SKM-1 (cell line): ENCODE measurements at regions not wholly inside any gene's neighbourhood (a gene's known extent, or its start where the extent isn't known, plus 50 kb on each side); places are given as distances from the start of the nearest gene placed in this dataset.
"Not testable (repeated sequence)": the region's sequence is repeated elsewhere in the genome, so short reads cannot be mapped to it uniquely, and the experiment has no call there.

ENCODE experiments used
- DNase-seq: peaks from one replicate; lab custom pipeline; 2025; ENCODE audit not compliant: unreplicated experiment; lab: John Stamatoyannopoulos, UW

DNA sequence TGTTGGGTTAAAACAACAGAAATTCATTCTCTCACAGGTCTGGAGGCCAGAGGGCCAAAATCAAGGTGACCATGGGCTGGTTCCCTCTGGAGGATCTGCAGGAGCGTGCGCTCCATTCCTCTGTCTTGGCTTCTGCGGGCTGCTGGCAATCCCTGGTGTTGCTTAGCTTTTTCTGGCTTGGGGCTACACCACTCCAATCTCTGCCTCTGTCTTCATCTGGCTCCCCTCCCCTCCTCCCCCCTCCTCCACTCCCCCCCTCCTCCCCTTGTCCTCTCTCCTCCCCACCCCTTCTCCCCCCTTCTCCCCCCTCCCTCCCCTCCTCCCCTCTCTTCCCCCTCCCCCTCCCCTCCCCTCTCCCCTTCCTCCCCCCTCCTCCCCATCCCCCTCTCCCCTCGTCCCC, 321.3 kb upstream of the ARID1B start:
- no peak for DNase-seq

DNA sequence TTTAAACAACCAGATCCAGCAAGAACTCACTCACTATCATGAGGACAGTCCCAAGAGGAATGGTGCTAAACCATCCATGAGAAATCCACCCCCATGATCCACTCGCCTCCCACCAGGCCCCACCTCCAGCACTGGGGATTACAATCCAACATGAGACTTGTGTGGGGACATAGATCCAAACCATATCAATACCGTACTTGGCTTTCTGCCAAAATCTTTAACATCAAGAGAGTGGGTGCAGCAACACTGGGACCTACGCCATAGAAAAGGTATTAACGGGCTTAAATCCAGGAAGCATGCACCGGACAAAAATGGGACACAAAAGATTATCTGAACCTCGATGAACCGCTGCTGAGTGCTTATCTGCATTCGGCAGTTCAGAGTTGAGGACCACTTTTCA, 322.3 kb upstream of the ARID1B start:
- DNase-seq = no peak

DNA sequence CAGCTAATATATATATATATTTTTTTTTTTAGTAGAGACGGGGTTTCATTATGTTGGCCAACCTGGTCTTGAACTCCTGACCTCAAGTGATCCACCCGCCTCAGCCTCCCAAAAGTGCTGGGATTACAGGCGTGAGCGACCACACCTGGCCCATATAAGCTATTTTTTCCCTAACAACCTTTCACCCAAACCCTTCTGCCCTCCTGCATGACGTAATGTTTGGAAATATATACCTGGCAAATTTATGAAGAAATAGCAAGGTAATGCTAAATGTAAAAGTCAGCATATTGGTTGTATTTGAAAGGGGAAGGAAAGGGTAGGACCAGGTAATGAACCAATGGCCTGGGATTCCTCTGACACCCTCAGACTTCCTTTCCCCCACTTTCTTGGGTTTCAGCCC, 325.5 kb upstream of the ARID1B start:
- DNase-seq = no peak

GRCh38 chr6:156451088-156451487, 326.1 kb upstream of the ARID1B start:
- no peak for DNase-seq

DNA sequence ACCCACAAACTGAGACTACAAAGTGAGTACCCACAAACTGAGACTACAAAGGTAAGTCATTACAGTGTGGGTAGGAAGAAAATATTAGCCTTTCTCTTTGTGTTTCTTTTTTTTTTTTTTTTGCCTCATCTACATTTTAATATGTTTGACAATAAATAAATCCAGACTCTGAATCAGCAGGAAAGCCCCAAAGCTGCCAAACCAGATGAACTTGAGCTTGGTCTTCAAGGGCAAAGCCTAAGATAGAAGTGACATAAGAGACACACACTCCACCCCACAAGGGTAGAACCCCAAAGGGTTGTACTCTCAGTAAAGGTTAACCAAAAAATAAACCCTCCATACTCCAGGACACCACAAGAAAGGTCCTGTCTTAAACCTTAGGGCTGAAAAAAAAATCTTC, 326.8 kb upstream of the ARID1B start:
- DNase-seq = no peak

- DNase-seq = no peak
Observed at GRCh38 chr6:156449569-156449968, 327.6 kb upstream of the ARID1B start.

- no peak for DNase-seq
Observed at GRCh38 chr6:156449128-156449527, 328.1 kb upstream of the ARID1B start.

- no peak for DNase-seq
Observed at GRCh38 chr6:156448579-156448978, 328.6 kb upstream of the ARID1B start.

DNA sequence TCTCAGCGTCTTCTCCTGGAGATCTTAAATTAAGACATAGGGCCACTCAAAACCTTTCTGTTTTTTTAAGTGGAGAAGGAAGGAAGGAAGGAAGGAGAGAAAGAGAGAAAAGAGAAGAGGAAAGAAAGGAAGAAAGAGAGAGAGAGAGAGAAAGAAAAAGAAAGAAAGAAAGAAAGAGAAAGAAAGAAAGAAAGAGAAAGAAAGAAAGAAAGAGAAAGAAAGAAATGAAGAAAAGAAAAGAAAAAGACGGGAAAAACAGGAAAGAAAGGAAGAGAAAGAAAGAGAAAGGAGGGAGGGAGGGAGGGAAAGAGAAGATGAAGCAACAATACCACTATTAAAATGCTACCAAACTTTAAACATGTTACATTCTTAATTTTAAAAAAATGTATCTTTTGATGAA, 336.5 kb upstream of the ARID1B start:
- no peak for DNase-seq

DNA sequence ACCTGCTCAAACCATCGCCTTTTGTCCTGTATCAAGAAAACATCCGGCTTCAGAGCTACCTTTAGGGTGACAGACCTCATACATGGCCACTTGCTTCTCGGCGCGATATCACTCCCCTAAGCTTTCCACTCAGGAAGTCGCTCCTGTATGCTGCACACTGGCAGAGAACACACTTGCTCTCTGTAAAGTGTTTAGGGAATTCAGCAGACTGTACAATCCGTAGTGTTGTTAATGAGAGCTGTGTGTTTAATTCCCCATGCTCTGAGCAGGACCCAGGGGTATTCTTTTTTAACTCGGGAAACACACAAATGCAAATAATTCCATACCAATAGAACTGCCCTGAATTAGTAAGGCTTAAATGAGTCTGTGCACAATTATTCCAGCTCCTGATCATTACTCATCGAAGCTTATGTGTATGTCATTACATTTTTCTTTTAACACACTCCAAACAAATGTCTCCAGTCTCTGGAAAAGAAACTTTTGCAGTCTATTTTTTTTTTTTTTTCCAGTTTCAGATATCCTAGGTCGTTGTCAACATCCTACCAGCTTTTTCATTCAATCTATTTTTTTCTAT, 338.7 kb upstream of the ARID1B start:
- no peak for DNase-seq

- DNase-seq = no peak
Observed at GRCh38 chr6:156437121-156437879, 339.9 kb upstream of the ARID1B start.

DNA sequence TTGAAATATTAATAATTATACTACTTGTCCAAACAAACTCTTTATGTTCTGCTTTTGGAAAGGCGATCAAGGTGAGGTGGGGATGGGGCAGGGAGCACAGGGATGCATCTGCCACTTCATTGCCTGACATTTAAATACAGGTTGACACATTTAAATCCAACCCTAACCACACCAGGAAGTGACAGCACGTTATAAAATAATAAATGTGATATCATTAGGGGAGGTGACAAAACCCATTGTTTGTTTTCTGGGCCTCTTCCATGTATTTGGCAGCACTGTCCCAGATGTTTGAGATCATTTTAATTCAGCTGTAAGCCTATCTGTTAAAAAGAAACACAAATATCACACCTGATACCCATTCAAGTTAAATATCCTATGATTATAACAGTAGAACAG, 342.4 kb upstream of the ARID1B start:
- no peak for DNase-seq

DNA sequence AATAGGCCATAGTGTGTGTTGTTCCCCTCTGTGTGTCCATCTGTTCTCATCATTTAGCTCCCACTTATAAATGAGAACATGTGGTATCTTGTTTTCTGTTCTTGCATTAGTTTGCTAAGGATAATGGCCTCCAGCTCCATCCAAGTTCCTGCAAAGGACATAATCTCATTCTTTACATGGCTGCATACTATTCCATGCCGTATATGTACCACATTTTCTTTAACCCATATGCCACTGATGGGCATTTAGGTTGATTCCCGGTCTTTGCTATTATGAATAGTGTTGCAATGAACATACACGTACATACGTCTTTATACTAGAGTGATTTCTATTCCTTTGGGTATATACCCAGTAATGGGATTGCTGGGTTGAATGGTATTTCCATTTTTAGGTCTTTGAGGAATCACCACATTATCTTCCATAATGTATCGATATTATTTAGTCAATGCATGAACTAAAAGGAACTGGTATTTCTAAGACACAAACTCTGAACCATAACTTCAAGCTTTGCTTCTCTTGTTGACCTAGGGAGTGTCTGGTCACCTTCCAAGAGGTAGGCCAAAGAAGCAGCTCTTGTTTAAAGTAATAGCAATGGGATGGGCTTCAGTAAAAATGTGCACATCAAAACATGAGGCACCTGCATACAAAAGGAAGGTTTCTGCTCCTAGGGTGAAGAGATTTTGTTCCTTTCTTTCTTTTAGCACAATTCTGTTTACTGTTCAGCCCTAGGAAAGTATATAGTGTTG, 343.0 kb upstream of the ARID1B start:
- DNase-seq = no peak

- DNase-seq = no peak
Observed at GRCh38 chr6:156432543-156432942, 344.6 kb upstream of the ARID1B start.

- DNase-seq = no peak
Observed at GRCh38 chr6:156430386-156430785, 346.8 kb upstream of the ARID1B start.

GRCh38 chr6:156427345-156427744, 349.8 kb upstream of the ARID1B start:
- no peak for DNase-seq

- DNase-seq = no peak
Observed at GRCh38 chr6:156425359-156426020, 351.7 kb upstream of the ARID1B start.

DNA sequence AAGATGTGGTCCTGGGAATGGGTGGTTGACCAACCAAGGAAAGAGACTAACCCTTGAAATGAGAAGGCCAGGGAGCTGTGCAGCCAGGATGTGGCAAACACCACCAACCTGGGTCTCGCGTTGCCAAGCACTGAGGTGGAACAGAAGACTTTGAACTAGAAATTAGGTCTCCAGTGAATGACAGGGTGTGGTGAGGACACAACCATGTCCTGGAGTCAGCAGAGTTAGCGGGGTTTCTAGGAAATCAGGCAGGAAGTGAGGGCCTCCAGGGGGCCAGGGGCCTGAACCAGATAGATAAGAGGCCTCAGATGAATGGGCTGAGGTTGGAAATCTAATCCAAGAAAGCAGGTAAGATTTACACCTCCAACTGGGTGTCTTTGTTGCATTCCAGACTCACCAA, 353.3 kb upstream of the ARID1B start:
- no peak for DNase-seq

DNA sequence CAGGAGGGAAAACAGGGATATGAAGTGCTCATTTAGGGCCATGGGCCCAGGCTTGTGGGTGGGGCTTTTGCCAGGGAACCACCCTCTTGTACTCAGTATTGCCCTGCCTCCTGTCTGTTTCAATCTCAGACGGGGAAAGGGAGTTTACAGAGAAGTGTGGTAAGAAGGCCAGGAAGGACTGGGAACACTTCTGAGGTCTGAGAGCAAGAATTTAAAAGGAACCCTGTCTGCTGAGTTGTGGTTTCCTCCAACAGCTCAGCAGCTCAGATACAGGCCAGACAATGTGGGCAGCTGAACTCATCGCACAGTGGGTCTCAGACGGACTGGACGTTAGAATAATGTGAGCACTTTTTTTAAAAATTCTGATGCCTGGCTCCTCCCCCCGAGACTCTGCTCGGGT, 354.1 kb upstream of the ARID1B start:
- no peak for DNase-seq

- no peak for DNase-seq
Observed at GRCh38 chr6:156421933-156422332, 355.2 kb upstream of the ARID1B start.

DNA sequence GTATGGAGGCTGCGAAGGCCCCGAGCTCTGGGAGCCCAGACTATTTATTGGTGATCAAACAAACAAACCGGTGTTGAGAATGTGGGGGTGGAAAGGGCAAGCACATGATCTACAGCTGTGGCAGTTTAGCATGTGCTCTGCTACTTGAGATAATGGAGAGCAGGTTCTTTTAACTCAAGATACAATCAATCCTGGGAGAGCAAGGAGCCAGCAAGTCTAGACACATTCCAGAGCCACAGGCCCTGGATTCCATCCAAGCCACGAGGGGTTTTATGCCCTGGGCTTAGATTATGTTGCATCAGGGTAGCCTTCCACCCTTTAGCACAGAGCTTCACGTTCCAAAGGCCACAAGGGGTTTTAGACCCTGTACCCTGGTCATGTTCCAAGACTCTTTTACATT, 355.9 kb upstream of the ARID1B start:
- not testable (repeated sequence) for DNase-seq
